Naive thymus-derived CD4-positive, alpha-beta T cell (primary cell): ENCODE measurements at regions not wholly inside any gene's neighbourhood (a gene's known extent, or its start where the extent isn't known, plus 50 kb on each side); places are given as distances from the start of the nearest gene placed in this dataset.
"Not testable (repeated sequence)": the region's sequence is repeated elsewhere in the genome, so short reads cannot be mapped to it uniquely, and the experiment has no call there.

Source experiments
- ATAC-seq: fragments of 150-1000 bp; cut with Tn5 transposase; 2 replicates; pipeline ENCODE4 v1.10.0; 2021; ENCODE audit warnings: mild to moderate bottlenecking, moderate library complexity
- CTCF ChIA-PET: fragments of 350-600 bp; sonication (Branson Sonifier 250); formaldehyde crosslinking; loops from one replicate; lab custom pipeline; 2021; ENCODE audit warnings: antibody characterized with exemption; lab: Charles Lee
- POLR2A ChIA-PET: fragments of 350-600 bp; sonication (Branson Sonifier 250); formaldehyde crosslinking; loops from one replicate; lab custom pipeline; 2021; ENCODE audit warnings: antibody characterized with exemption, inconsistent platforms; lab: Charles Lee
- DNase-seq, 9 donors: peaks; one replicate each; pipeline versions ENCODE4 v3.0.0 to v3.0.0-alpha.2; 2020 to 2022; ENCODE audit warnings: mixed read lengths in 1 of 9
- H3K27ac ChIP-seq: one replicate; pipeline ENCODE4 v1.7.0; 2013; ENCODE audit warnings: mild to moderate bottlenecking, low read depth, low read length, moderate library complexity
- H3K27me3 ChIP-seq, 2 donors: one replicate each; pipeline ENCODE4 v1.7.0; 2013; ENCODE audit warnings: low read length in 2 of 2, mild to moderate bottlenecking in 2 of 2, moderate library complexity in 2 of 2; ENCODE audit not compliant: control insufficient read depth in 2 of 2, insufficient read depth in 2 of 2
- H3K36me3 ChIP-seq, 3 experiments: 1 replicate in 2 of 3; 2 replicates in 1 of 3; pipeline ENCODE4 v1.7.0; 2013; ENCODE audit warnings: low read length in 3 of 3, mild to moderate bottlenecking in 3 of 3, moderate library complexity in 1 of 3; ENCODE audit not compliant: insufficient read depth in 3 of 3, control insufficient read depth in 2 of 3
- H3K4me1 ChIP-seq, 2 donors: one replicate each; pipeline ENCODE4 v1.7.0; 2013; ENCODE audit warnings: low read length in 2 of 2, mild to moderate bottlenecking in 2 of 2, moderate library complexity in 1 of 2; ENCODE audit not compliant: control insufficient read depth in 2 of 2, insufficient read depth in 2 of 2
- H3K4me3 ChIP-seq: 2 replicates; pipeline ENCODE4 v1.7.0; 2013; ENCODE audit warnings: mild to moderate bottlenecking, low read length
- H3K9me3 ChIP-seq, 3 experiments: 1 replicate in 2 of 3; 2 replicates in 1 of 3; pipeline ENCODE4 v1.7.0; 2013; ENCODE audit warnings: low read length in 3 of 3; ENCODE audit not compliant: control insufficient read depth in 2 of 3
- H3K27ac Mint-ChIP-seq, 9 donors: one replicate each; pipeline ENCODE4 v1.8.0; 2020 to 2022; ENCODE audit warnings: mixed read lengths in 9 of 9, mild to moderate bottlenecking in 8 of 9, moderate library complexity in 5 of 9, inconsistent platforms in 2 of 9
- H3K27me3 Mint-ChIP-seq, 5 donors: one replicate each; pipeline ENCODE4 v1.8.0; 2021 to 2022; ENCODE audit warnings: mixed read lengths in 5 of 5, mild to moderate bottlenecking in 1 of 5
- H3K36me3 Mint-ChIP-seq, 5 donors: one replicate each; pipeline ENCODE4 v1.8.0; 2020 to 2022; ENCODE audit warnings: mixed read lengths in 5 of 5, mild to moderate bottlenecking in 3 of 5, inconsistent platforms in 1 of 5
- H3K4me1 Mint-ChIP-seq, 7 donors: one replicate each; pipeline ENCODE4 v1.8.0; 2020 to 2022; ENCODE audit warnings: mixed read lengths in 7 of 7, mild to moderate bottlenecking in 3 of 7, inconsistent platforms in 1 of 7
- H3K4me3 Mint-ChIP-seq, 10 donors: one replicate each; pipeline ENCODE4 v1.8.0; 2020 to 2022; ENCODE audit warnings: mild to moderate bottlenecking in 10 of 10, mixed read lengths in 10 of 10, moderate library complexity in 6 of 10, inconsistent platforms in 2 of 10
- H3K9me3 Mint-ChIP-seq, 11 donors: one replicate each; pipeline ENCODE4 v1.8.0; 2020 to 2022; ENCODE audit warnings: mixed read lengths in 11 of 11, mild to moderate bottlenecking in 4 of 11, inconsistent platforms in 1 of 11, moderate library complexity in 1 of 11
- intact Hi-C, 2 donors: fragments of 100-400 bp; cut with micrococcal nuclease; formaldehyde crosslinking; loops; one replicate each; pipeline ENCODE4 v1.15.1; 2023

- Histone ChIP-seq H3K27me3 (no peaks in the 10 kb centered on the region), H3K36me3 (no peaks in the 10 kb centered on the region), H3K27ac (no peak overlapping the region), H3K4me1 (no peaks in the 10 kb centered on the region), H3K4me3 (no peak overlapping the region), H3K9me3 (no peaks in the 10 kb centered on the region)
- CTCF ChIA-PET = no interaction called here
- H3K36me3 Mint-ChIP-seq = no peaks in the 10 kb centered on the region
- H3K9me3 Mint-ChIP-seq = peaks cover 0 to 3% (median 0%) of the 10 kb centered on the region in 11 donors
- POLR2A ChIA-PET = no interaction called here
- no peak overlapping the region for H3K4me3 Mint-ChIP-seq
- ATAC-seq (no peak), DNase-seq (no peak)
- H3K4me1 Mint-ChIP-seq = no peaks in the 10 kb centered on the region
- H3K27me3 Mint-ChIP-seq = peaks cover 0 to 18% (median under 1%) of the 10 kb centered on the region in 5 donors
- intact Hi-C loops = no loop called here
- H3K27ac Mint-ChIP-seq = no peak overlapping the region
Observed at GRCh38 chrY:12427361-12427760, 273.7 kb upstream of the USP9Y start.

GRCh38 chrY:12431546-12431945, 269.5 kb upstream of the USP9Y start:
- intact Hi-C loops = no loop called here
- POLR2A ChIA-PET = no interaction called here
- Histone ChIP-seq H3K36me3 (no peaks in the 10 kb centered on the region), H3K4me3 (no peak overlapping the region), H3K27ac (no peak overlapping the region), H3K9me3 (no peaks in the 10 kb centered on the region), H3K4me1 (no peaks in the 10 kb centered on the region), H3K27me3 (no peaks in the 10 kb centered on the region)
- Mint-ChIP-seq H3K27me3 (no peaks in the 10 kb centered on the region), H3K27ac (no peak overlapping the region), H3K4me1 (no peaks in the 10 kb centered on the region), H3K36me3 (no peaks in the 10 kb centered on the region), H3K9me3 (no peaks in the 10 kb centered on the region), H3K4me3 (no peak overlapping the region)
- DNase-seq = no peak
- ATAC-seq = no peak
- CTCF ChIA-PET = no interaction called here

DNA sequence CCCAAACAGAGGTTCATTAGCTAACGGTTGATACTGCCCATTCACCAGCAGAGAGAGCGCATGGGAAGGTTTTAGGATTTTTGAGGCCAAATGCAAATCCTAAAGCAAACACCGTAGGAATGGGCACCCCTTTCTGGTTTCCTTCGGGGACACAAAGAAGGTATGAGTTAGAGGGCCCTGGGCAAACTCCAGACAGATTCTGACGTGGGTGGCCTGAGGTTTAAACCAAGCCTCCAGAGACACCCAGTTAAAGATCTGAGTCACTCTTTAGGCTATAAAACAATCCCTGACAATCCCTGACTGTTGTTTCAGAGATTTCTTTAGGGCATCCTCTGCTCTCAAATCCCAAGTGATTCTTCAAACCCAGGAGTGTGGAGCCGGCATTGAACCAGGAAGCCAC, 262.2 kb upstream of the USP9Y start:
- H3K36me3 ChIP-seq, H3K27me3 Mint-ChIP-seq, H3K9me3 ChIP-seq, H3K36me3 Mint-ChIP-seq, H3K27ac Mint-ChIP-seq, ATAC-seq, H3K27ac ChIP-seq, CTCF ChIA-PET, H3K27me3 ChIP-seq, H3K4me3 Mint-ChIP-seq, intact Hi-C loops, H3K4me3 ChIP-seq, H3K4me1 ChIP-seq, POLR2A ChIA-PET, H3K4me1 Mint-ChIP-seq, DNase-seq: not testable (repeated sequence)
- H3K9me3 Mint-ChIP-seq = peaks cover 0 to 12% (median 0%) of the 10 kb centered on the region in 11 donors

DNA sequence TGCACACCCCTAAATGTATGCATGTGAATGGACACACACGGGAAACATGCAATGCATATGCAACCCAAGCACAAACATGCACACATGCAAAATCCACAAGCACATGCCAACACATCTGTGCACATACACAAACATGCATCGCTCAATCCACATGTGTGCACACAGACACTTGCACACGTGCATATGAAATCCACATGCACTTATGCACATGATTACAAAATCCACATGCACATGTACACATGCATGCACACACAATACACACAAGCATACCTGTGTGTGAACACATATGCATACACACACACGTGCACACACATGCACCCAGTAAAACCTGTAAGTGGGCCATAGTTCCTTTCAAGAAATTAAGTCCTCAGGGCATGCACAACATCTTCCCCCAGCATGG, 256.8 kb upstream of the USP9Y start:
- no peaks in the 10 kb centered on the region for H3K4me1 Mint-ChIP-seq
- no peaks in the 10 kb centered on the region for H3K36me3 ChIP-seq
- no peak overlapping the region for H3K27ac ChIP-seq
- H3K4me3 Mint-ChIP-seq = no peak overlapping the region
- ATAC-seq (no peak), DNase-seq (no peak)
- H3K9me3 ChIP-seq = no peaks in the 10 kb centered on the region
- H3K27ac Mint-ChIP-seq = no peak overlapping the region
- ChIA-PET CTCF (no interaction called here), POLR2A (no interaction called here)
- no peak overlapping the region for H3K4me3 ChIP-seq
- H3K27me3 Mint-ChIP-seq = no peaks in the 10 kb centered on the region
- intact Hi-C loops = no loop called here
- H3K36me3 Mint-ChIP-seq = no peaks in the 10 kb centered on the region
- H3K27me3 ChIP-seq = no peaks in the 10 kb centered on the region
- H3K9me3 Mint-ChIP-seq = peaks cover 0 to 12% (median 0%) of the 10 kb centered on the region in 11 donors
- no peaks in the 10 kb centered on the region for H3K4me1 ChIP-seq

DNA sequence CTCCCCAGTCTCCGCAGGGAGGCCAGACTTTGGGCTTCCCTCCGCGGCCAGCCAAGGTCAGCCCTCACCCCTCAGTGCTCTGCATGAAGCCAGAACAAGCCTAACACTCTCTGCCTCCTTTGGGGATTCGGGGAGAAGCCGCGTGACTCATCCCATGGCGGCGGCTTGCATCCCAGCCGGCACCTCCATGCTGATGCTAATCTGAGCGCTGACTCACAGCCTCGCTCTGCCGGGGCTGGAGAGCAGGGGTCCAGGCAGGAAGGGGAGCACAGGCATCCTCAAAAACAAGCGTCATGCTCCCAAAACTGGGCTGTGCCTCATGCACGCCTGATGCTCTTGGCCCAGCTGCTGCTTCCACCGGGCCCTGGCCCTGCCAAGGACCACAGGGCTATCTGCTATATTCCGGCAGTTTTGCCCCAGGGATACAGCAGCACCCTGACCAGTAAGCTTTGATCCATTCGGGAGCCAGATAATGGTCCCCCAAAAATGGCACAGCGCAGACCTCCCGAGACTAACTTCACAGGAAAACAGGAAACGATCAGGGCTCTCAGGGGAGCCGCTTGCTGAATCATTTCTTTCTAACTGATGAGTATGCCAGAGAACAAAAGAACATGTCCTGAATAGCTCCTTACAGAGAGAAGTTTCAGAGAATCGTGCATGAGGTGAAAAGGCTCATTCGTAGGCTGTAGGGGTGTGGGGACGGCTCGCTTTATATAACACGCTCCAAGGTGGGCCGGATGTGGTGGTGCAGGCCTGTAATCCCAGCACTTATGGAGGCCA, 254.4 kb upstream of the USP9Y start:
- H3K36me3 ChIP-seq, H3K27ac Mint-ChIP-seq, H3K27ac ChIP-seq, H3K27me3 ChIP-seq, H3K4me1 Mint-ChIP-seq, H3K4me3 ChIP-seq, POLR2A ChIA-PET, H3K9me3 ChIP-seq, H3K27me3 Mint-ChIP-seq, ATAC-seq, H3K4me1 ChIP-seq, H3K4me3 Mint-ChIP-seq, intact Hi-C loops, CTCF ChIA-PET, DNase-seq, H3K36me3 Mint-ChIP-seq: not testable (repeated sequence)
- H3K9me3 Mint-ChIP-seq = peaks cover 0 to 16% (median 0%) of the 10 kb centered on the region in 11 donors

- H3K27ac ChIP-seq, H3K27ac Mint-ChIP-seq, H3K4me1 ChIP-seq, H3K36me3 Mint-ChIP-seq, H3K36me3 ChIP-seq, H3K4me3 ChIP-seq, POLR2A ChIA-PET, H3K27me3 ChIP-seq, H3K4me3 Mint-ChIP-seq, H3K9me3 Mint-ChIP-seq, ATAC-seq, H3K9me3 ChIP-seq, H3K4me1 Mint-ChIP-seq, DNase-seq, intact Hi-C loops, CTCF ChIA-PET, H3K27me3 Mint-ChIP-seq: not testable (repeated sequence)
Observed at GRCh38 chrY:12448561-12448960, 252.5 kb upstream of the USP9Y start.

GRCh38 chrY:12453318-12453717, 247.7 kb upstream of the USP9Y start:
- H3K27ac Mint-ChIP-seq, H3K27ac ChIP-seq, H3K4me3 Mint-ChIP-seq, H3K9me3 Mint-ChIP-seq, H3K4me3 ChIP-seq, ATAC-seq, H3K27me3 ChIP-seq, POLR2A ChIA-PET, H3K4me1 Mint-ChIP-seq, H3K4me1 ChIP-seq, H3K36me3 Mint-ChIP-seq, H3K9me3 ChIP-seq, CTCF ChIA-PET, intact Hi-C loops, H3K27me3 Mint-ChIP-seq, DNase-seq, H3K36me3 ChIP-seq: not testable (repeated sequence)
